ENCODE measurements at regions not wholly inside any gene's neighbourhood (a gene's known extent, or its start where the extent isn't known, plus 50 kb on each side); places are given as distances from the start of the nearest gene placed in this dataset.

DNA sequence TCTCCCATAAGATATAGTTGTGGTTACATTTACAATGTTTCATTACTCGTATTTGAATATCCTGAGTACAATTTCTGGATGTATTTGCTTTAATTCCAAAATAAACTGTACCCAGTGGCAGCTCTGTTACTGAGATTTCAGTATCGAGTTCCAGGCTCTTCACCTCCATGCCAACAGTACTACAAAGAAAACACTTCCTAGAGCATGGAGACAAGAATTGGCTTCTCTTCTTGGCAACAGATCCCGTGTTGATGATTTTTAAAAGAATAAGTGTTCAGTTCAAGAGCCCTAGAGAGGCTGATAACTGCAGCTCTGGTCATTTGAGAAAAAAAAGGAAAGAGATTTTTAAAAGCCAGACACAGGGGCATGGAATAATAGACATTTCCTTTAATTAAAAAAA, 302.8 kb downstream of the EFNB2 start:
- TF ChIP-seq RCOR1 (IDR thresholded peaks at IDR 0.05; ENCODE audit: insufficient replicate concordance, low read length) (no peak), POLR2A (IDR thresholded peaks at IDR 0.05; ENCODE audit: low read depth, low read length) (no peak), MAZ (IDR thresholded peaks at IDR 0.05; ENCODE audit: borderline replicate concordance, low read depth, low read length) (no peak), NFE2L2 (IDR thresholded peaks at IDR 0.05; ENCODE audit: low read depth, low read length) (no peak), SMC3 (IDR thresholded peaks at IDR 0.05; ENCODE audit: low read depth, low read length) (no peak), CEBPB (IDR thresholded peaks at IDR 0.05; ENCODE audit: low read depth, low read length) (no peak), CHD1 (IDR thresholded peaks at IDR 0.05; ENCODE audit: low read depth, low read length) (no peak), MXI1 (IDR thresholded peaks at IDR 0.05; ENCODE audit: borderline replicate concordance, low read depth, low read length) (no peak), FOS (IDR thresholded peaks at IDR 0.05; ENCODE audit: low read depth, low read length) (no peak)
- TF ChIP-seq, protein P1, sequence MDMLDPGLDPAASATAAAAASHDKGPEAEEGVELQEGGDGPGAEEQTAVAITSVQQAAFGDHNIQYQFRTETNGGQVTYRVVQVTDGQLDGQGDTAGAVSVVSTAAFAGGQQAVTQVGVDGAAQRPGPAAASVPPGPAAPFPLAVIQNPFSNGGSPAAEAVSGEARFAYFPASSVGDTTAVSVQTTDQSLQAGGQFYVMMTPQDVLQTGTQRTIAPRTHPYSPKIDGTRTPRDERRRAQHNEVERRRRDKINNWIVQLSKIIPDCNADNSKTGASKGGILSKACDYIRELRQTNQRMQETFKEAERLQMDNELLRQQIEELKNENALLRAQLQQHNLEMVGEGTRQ (IDR thresholded peaks at IDR 0.05; ENCODE audit: low read depth, low read length): no peak
- Histone ChIP-seq H4K8ac (ENCODE audit: low read depth in 2 of 2, low read length in 2 of 2) (no peak overlapping the region), H3K27me3 (ENCODE audit: control insufficient read depth, insufficient read depth, low read length) (no peaks in the 10 kb centered on the region)

More for the DNA sequence above, 302.8 kb downstream of the EFNB2 start:
- H3K9me3 ChIP-seq (ENCODE audit: control insufficient read depth, insufficient read depth, low read length): no peaks in the 10 kb centered on the region
- H3K18ac ChIP-seq (ENCODE audit: low read depth, low read length): no peak overlapping the region
- H3K23ac ChIP-seq (ENCODE audit: low read depth, low read length): no peak overlapping the region
- H3K14ac ChIP-seq (replicated peaks; ENCODE audit: low read depth, low read length): no peak overlapping the region
- no peak overlapping the region for H4K91ac ChIP-seq (ENCODE audit: insufficient read depth, low read depth, low read length)
- no peak overlapping the region for H2BK5ac ChIP-seq (ENCODE audit: low read depth, low read length, poor library complexity, severe bottlenecking)
- no peak overlapping the region for H2AK9ac ChIP-seq (replicated peaks; ENCODE audit: low read depth, low read length, poor library complexity)
- H3K56ac ChIP-seq (ENCODE audit: extremely low read depth, insufficient read depth, low read length): no peak overlapping the region
- CTCF ChIA-PET: no interaction called here
- H4K5ac ChIP-seq (ENCODE audit: low read depth, low read length): no peak overlapping the region
- no peak overlapping the region for H3K27ac ChIP-seq (ENCODE audit: insufficient read depth, low read length)
- H3K36me3 ChIP-seq (ENCODE audit: control insufficient read depth, insufficient read depth, low read length): no peaks in the 10 kb centered on the region
- ATAC-seq (ENCODE audit: low read depth) (no peak), DNase-seq (no peak)
- POLR2A ChIA-PET (ENCODE audit: unreplicated experiment): interaction anchor here (0.6 kb wide), 1 partner anchor 341 kb away, joined by 3 read pairs; no protein-coding TSS in a partner anchor
- no peak overlapping the region for H2AK5ac ChIP-seq (ENCODE audit: low read depth, low read length)
- no peaks in the 10 kb centered on the region for H4K20me1 ChIP-seq (ENCODE audit: insufficient read depth, low read length)
- no TSS peak for BruUV-seq (replicated peaks)
- no peak overlapping the region for H3K9ac ChIP-seq (ENCODE audit: low read depth, low read length)
- H2BK120ac ChIP-seq (ENCODE audit: low read depth, low read length): no peak overlapping the region
- no peak overlapping the region for H2AFZ ChIP-seq (replicated peaks; ENCODE audit: low read length, poor library complexity)
- no peaks in the 10 kb centered on the region for H3K9me1 ChIP-seq (ENCODE audit: insufficient read depth, low read length)
- H3K4me3 ChIP-seq (ENCODE audit: insufficient read depth, low read depth, low read length): no peak overlapping the region
- dilution Hi-C loops (cut with HindIII; ENCODE audit: low sequenced_read_pairs, unreplicated experiment): no loop called here
- peaks cover 3% of the 10 kb centered on the region for H3K4me1 ChIP-seq (ENCODE audit: control insufficient read depth, insufficient read depth, low read length)
- H2BK20ac ChIP-seq (ENCODE audit: low read depth, low read length): no peak overlapping the region
- in situ Hi-C loops (cut with MboI; ENCODE audit: low sequenced_read_pairs): no loop called here
- no peak overlapping the region for H2BK15ac ChIP-seq (ENCODE audit: low read depth, low read length)
- intact Hi-C loops (cut with micrococcal nuclease): no loop called here
- H3K4me2 ChIP-seq (ENCODE audit: low read depth, low read length): no peak overlapping the region
- no peak overlapping the region for H3K4ac ChIP-seq (ENCODE audit: low read depth, low read length)
- no peaks in the 10 kb centered on the region for H3K79me1 ChIP-seq (ENCODE audit: low read depth in 1 of 2, low read length in 2 of 2)
- WGBS, 2 experiments (ENCODE audit: extremely low coverage in 2 of 2, insufficient read length in 1 of 2): no CpG with 5 or more reads among the region's 3 CpGs

Data from IMR-90 (cell line).